T-helper 1 cell treated with Interleukin-12 subunit alpha and Interleukin-12 subunit beta and Interleukin-4 antibody, amounts not matched to agents 30 μg/mL and 1 μg/mL, for 36 hours (primary cell): ENCODE measurements at regions not wholly inside any gene's neighbourhood (a gene's known extent, or its start where the extent isn't known, plus 50 kb on each side); places are given as distances from the start of the nearest gene placed in this dataset.
"Not testable (repeated sequence)": the region's sequence is repeated elsewhere in the genome, so short reads cannot be mapped to it uniquely, and the experiment has no call there.

Experiments
- H3K27ac Mint-ChIP-seq: one replicate; pipeline ENCODE4 v1.8.0; 2021; ENCODE audit warnings: mild to moderate bottlenecking, mixed read lengths
- H3K27me3 Mint-ChIP-seq: one replicate; pipeline ENCODE4 v1.8.0; 2021; ENCODE audit warnings: low read depth, mixed read lengths
- H3K36me3 Mint-ChIP-seq: one replicate; pipeline ENCODE4 v1.8.0; 2021; ENCODE audit warnings: low read depth, mixed read lengths
- H3K4me1 Mint-ChIP-seq: one replicate; pipeline ENCODE4 v1.8.0; 2021; ENCODE audit warnings: low read depth, mixed read lengths
- H3K4me3 Mint-ChIP-seq: one replicate; pipeline ENCODE4 v1.8.0; 2021; ENCODE audit warnings: mild to moderate bottlenecking, moderate library complexity, mixed read lengths
- H3K9me3 Mint-ChIP-seq: one replicate; pipeline ENCODE4 v1.8.0; 2021; ENCODE audit warnings: mixed read lengths

DNA sequence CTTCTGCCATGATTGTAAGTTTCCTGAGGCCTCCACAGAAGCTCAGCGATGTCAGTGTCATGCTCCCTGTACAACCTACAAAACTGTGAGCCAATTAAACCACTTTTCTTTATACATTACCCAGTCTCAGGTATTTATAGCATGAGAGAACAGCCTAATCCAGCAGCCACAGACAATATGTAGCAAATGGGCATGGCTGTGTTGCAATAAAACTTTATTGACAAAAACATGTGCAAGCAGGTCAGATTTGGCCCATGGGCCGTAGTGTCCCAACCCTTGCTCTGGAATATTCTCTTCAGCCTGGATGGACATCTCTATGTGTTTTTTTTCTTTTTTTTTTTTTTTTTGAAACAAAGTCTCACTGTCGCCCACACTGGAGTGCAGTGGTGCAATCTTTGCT lies 60.9 kb upstream of the EEF2KMT start:
- no peak overlapping the region for H3K27ac Mint-ChIP-seq
- no peaks in the 10 kb centered on the region for H3K36me3 Mint-ChIP-seq
- peaks cover 9% of the 10 kb centered on the region for H3K9me3 Mint-ChIP-seq
- no peak overlapping the region for H3K4me3 Mint-ChIP-seq
- H3K4me1 Mint-ChIP-seq: no peaks in the 10 kb centered on the region
- no peaks in the 10 kb centered on the region for H3K27me3 Mint-ChIP-seq

DNA sequence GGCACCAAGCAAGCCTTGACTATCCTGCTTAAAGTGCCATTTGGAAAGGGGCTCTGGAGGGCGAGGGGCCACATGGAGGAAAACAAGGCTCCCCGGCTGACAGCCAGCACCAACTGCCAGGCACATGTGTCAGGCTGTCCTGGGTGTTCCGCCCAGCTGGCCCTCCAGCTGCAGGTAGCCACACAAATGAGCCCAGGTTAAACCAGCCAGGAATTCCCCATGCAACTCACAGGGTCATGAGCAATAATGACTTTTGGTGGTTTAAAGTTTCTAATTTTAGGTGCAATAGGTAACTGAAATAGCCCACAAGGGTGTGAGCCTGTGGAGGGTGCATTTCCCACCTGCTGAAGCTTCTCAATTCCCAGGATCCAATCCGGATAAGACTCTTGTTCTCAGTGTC lies 58.9 kb upstream of the EEF2KMT start:
- not testable (repeated sequence) for H3K4me1 Mint-ChIP-seq, H3K36me3 Mint-ChIP-seq

DNA sequence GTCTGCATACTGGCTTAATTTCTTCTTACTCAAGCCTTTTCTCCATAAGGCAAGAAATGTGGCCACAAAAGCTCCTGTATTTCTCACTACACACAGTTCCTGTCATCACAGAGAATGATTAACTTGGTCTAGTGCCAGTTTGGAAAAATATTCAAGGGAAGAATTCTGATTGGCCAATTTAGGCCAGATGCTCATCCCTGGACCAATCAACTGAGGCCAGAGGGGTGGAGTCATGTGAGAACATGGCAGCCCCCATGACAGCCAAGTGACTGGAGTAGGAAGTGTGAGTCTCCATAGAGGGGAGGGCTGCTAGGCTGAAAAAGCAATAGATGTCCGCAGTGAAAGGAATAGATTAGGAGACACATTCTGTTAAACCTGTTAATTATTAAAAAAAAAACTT lies 56.4 kb upstream of the EEF2KMT start:
- not testable (repeated sequence) for H3K36me3 Mint-ChIP-seq, H3K27ac Mint-ChIP-seq, H3K27me3 Mint-ChIP-seq, H3K4me3 Mint-ChIP-seq, H3K4me1 Mint-ChIP-seq, H3K9me3 Mint-ChIP-seq

More for the DNA sequence above, 58.9 kb upstream of the EEF2KMT start:
- not testable (repeated sequence) for H3K27ac Mint-ChIP-seq, H3K27me3 Mint-ChIP-seq, H3K9me3 Mint-ChIP-seq, H3K4me3 Mint-ChIP-seq

- H3K9me3 Mint-ChIP-seq, H3K36me3 Mint-ChIP-seq, H3K4me1 Mint-ChIP-seq, H3K27ac Mint-ChIP-seq, H3K4me3 Mint-ChIP-seq, H3K27me3 Mint-ChIP-seq: not testable (repeated sequence)
Measured at GRCh38 chr16:5151409-5151808, 53.8 kb upstream of the EEF2KMT start.
